Embryonic facial prominence (tissue), 1 donor: ENCODE measurements at regions not wholly inside any gene's neighbourhood (a gene's known extent, or its start where the extent isn't known, plus 50 kb on each side); places are given as distances from the start of the nearest gene placed in this dataset.
"Not testable (repeated sequence)": the region's sequence is repeated elsewhere in the genome, so short reads cannot be mapped to it uniquely, and the experiment has no call there.

Experiments
- DNase-seq: peaks from one replicate; pipeline ENCODE4 v3.0.0-alpha.2; 2016; ENCODE audit errors: extremely low spot score

DNA sequence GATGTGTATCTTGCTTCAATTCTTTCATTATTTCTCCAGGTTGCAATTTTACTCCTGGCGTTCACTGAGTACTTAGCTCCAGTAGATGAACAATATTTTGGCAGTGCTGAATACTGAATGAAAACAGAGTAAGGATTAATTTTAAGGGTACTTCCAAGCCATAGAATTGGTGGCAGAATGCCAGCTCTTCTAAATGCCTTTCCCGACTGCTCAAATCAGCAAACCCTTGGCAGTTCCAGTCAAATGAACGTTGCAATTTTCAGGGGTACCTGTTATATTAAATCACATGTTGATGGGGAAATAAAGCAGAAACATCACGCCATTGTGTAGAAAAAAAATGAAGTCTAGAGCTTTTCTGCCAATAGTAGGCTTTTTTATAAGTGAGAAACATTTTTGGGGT is 282.4 kb upstream of the RPS23 start:
- DNase-seq = peak; percentile 56

DNA sequence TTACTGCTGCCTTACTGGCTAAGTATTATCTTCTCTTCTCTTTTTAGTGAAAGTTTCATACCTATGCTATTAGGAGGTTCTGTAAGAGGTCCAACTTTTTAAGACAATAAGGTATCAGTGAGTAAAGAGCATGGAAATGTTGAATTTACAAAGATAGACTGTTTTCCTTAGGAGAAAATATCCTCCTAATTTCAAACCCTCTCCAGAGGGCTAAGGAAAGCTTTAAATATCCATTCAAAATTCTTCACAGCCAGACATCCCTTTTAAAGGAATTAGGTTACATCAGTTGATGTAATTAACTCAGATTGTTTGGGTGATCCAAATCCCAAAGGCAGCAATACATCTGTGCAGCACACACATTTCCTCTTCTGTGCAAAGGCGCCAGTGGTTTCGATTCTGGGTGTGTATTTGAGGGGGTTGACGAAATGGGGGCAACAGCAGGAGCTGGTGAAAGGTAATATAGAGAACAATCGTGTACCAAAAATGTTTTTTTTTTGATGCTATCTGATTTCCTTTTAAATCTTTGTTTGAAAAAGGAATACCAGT is 273.8 kb upstream of the RPS23 start:
- DNase-seq = no peak

DNA sequence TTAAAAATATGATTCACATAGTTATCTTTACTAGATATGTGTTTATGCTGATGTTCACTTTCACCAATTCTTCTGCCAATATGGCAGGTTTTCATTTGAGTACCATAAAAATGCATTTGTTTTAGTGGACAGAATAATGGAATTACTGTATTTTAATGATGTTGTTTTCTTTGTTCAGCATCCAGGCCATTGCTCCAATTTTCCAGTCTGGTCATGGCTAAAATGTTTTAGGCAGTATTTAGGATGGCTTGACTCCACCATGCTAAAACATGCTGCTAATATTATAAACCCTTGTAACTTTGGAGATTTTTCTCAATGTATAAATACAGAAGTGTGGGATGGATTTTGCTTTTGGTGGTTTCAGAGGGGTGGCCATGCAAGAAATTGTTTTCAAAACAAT is 273.0 kb upstream of the RPS23 start:
- no peak for DNase-seq

DNA sequence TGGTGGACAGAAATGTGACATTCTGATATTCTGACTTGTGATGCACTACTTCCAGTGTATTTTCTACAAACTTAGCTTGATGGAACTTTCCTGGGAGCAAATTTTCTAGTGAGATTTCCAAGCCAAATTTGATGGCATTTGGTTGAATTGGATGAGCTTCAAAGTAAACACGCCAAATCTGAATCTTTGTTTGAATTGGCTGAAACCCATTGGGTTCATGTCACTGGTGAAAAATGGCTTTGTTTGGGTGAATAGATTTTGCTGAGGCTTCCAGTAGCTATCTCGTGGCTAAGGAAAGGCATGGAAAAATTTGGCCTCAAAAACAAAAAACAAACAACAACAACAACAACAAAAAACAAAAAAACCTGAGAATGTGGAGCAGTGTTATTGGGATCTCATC is 271.1 kb upstream of the RPS23 start:
- no peak for DNase-seq

DNA sequence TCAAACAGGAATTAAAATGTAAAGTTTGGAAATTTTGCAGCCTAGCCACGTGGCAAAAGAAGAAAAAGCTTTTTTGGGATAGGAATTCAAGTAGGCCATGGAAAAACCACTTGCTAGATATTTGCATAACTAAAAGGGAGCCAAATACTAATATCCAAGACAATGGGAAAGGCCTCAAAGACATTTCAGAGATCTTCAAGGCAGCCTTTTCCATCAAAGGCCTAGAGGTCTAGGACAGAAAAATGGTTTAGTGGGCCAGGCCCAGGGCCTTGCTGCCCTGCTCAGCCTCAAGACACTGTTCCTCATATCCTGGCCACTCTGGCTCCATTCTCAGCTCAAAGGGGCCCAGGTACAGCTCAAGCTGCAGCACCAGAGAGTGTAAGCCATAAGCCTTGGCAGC is 265.9 kb upstream of the RPS23 start:
- DNase-seq = no peak

DNA sequence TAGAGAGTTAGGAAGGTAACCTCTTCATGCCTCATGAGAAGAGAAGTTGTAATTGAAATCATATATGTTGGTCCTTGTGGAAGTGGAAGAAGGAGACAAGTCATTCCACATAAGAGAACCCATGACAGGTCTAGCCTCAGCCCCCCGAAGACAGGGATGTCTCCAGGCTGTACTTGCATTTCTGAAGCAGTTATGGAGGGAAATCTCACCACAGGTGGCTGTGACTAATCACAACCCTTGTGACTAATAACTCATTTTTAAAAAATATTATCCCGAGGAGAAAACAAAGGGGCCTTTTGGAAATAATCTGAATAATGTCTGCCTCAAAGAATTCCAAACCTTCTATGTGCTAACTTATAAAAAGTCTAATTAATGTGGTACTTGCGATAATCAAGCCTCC is 262.1 kb upstream of the RPS23 start:
- DNase-seq = no peak

DNA sequence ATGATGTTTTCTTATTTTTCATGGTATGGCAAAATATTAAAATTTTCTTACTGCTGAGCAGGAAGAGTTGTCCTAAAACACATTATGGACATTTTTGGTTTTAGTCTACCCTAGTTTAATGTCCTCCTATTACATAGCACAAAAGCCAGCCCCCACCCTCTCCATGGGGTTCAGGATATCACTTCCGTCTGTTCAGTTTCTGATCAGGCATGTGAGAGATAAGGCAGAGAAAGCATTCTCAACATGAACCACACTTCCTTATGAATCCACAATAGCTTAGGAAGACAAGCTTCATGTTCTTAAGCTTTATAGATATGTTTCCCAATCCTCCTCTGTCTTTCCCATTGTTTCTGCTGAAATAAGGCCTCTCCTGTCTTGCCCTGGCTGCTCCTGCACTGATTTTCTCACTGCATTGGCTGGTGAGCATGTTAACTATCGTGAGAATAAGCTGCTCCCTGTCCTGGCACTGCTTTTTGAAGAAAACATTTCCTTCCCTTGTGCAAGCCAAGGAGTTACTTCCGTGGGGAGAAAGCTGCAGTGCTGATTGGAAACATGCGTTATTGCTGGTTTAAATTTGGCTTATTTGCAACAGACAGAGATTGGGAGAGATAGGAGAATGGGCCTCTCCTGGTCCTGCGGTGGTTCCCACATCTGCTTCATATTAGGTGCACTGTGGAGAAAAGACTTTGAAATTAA is 260.3 kb upstream of the RPS23 start:
- DNase-seq = peak; percentile 58

DNA sequence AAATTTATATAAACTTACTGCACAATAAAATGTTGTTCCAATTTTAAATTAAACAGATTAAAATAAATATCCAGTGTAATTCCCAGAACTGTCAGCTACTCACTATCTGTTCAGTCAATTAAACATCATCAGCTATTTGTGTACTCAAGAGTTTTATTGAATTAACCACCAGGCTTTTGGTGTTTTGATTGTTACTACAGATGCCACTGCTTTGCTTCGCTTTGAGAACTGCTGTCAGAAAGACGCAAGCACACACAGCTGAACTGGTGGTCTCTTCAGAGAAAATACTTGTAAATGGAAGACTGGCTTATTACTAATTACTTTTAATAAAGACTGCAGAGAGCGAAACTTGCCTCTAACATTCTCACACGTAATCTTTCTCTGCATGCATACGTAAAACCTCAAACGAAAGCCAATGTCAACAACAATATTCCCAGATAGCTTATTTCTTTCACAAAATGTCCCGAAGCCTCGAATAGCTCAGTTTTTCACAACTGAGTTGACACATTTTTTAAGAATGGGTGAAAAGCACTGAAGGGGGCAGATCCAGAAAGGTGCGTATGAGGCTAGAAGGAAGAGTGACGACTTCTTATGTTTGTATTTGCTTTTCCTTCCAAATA is 259.6 kb upstream of the RPS23 start:
- no peak for DNase-seq

DNA sequence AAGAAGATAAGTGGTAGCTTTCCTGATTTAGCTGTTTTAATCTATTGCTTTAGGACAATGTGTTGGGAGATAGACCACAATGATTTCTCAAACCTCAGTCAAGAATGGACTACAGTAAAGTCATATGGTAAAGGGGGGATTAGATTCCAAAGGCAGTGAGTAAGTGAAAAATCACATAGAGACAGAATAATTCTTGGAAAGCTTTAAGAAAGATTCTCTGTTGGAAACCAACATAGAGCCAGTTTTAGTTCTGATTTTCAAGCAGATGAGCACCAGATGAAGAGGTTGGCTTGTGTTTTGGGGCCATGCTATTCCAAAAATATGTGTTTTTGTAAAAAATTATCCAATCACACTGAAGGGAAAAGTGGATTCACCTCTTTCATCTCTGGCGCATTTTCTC is 256.8 kb upstream of the RPS23 start:
- no peak for DNase-seq

DNA sequence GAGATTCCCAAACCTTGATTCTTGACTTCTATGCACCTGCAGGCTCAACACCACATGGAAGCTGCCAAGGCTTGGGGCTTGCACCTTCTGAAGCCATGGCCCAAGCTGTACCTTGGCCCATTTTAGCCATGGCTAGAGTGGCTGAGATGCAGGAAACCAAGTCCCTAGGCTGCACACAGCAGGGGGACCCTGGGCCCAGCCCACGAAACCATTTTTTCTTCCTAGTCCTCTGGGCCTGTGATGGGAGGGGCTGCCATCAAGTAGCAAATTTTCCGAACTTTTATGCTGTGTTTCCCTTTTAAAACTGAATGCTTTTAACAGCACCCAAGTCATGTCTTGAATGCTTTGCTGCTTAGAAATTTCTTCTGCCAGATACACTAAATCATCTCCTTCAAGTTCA is 253.9 kb upstream of the RPS23 start:
- DNase-seq = not testable (repeated sequence)

DNA sequence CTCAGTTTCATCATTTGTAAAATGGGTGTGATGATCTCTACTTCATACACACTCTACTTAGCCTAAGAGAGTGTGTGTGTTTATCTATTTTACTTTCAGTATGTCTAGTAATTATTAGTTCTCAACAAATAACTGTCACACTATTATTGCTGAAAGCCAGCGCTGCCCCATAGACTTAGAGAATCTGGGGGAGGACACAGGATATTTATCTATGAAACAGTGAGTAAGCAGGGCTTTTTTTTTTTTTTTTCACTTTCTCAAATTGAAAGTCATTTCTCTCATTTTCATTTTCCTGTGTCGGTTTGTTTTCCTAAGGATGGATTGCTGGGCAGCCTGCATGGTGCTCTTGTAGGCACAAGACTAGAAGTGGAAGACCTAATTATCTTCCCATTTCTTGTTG is 248.4 kb upstream of the RPS23 start:
- no peak for DNase-seq

DNA sequence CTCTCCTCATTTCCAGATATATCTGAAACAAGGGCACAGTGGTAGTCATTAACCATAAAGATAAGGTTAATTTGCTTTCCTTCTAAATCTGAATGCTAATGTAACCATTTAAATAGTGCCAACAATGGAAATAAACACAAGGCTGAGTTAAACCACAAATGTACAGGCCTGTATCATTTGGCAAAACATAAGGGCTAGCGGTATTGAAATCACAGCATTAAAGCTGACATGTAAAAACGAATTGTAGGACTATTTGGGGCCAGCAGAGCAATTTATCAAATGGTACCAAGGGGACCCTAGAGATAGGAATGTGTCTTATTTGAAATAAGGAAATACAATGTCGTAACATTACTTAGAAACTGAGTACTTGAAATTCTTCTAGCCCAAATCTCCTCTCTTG is 247.5 kb upstream of the RPS23 start:
- DNase-seq = no peak

DNA sequence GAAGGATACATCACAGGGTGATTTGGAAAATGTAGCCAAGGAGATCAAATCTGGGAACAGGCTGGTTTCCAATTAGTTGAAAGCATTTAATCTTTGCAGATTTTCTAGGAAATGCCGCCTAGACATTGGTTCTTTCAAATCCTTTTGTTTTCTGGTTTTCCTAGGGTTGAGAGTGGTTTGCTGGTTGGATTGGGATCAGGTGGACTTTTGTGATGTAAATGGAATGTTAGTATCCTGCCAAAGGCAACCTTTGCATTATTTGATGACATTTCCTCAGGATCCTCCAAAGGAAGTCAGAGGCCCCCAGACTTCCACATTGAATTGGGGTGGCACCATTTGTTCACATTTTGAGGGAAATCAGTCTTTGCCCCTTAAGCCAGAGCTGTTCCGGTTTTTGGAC is 245.5 kb upstream of the RPS23 start:
- DNase-seq = no peak

DNA sequence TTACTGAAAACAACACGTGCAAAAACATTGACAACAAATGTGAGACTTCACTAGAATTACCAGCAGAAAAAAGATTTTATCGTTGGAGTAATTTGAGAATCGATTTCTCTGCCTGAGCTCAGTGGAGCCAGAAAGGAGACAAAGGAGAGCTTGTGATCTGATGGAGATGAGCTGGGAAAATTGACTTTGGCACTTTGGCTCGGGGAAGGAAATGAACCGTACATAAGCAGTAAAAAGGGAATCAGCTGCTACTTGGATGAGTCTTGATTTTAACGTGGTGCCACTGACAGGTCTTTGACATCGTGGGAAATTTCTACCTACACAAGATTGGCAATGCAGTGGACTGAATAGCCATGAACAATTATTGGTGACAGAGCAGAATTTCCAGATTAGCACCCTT is 244.7 kb upstream of the RPS23 start:
- DNase-seq = no peak

DNA sequence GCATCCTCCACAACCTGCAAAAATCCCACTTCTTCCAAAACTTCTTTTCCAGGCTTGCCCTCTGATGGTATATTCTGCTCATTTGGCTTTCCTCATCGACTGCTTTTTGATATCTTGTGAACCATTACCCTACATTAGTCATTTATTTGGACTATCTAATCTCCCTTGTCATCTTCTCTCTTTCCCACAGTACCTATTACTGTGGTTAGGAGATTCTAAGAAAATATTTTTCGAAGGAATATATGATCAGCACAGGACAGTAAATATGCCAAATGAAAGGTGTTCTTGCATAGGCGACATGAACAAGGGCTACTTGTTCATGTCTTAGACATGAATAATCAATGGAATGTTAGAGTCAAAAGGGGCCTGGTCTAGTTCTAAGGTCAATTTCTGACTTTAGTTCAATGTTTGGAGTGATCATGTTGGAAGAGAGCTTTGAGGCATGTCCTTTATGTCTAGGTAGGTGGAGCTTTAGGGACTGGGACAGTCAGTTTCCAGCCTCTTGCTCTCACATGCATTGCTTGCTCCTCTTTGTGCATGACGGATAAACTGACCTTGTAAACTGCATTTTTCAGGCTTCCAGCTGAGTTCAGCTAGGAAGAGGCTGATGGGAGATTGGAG is 243.4 kb upstream of the RPS23 start:
- no peak for DNase-seq

DNA sequence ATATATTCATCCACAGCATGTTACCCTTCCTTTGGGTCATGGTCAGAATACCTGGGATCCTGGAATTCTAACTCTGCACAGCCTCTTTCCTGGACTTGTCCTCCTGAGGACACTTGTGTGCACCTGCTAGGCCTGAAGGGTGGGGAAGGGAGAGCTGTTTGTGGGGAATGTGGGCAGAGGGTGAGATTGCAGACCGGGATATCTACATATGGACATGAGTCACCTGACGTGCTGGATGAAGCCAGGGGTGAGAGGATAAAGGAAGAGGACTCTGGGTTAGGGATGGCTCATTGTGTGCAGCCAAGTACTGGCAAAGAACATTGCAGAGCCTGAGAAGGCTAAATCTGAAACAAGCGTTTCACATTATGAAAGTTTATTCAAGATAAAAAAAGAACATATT is 241.4 kb upstream of the RPS23 start:
- no peak for DNase-seq

DNA sequence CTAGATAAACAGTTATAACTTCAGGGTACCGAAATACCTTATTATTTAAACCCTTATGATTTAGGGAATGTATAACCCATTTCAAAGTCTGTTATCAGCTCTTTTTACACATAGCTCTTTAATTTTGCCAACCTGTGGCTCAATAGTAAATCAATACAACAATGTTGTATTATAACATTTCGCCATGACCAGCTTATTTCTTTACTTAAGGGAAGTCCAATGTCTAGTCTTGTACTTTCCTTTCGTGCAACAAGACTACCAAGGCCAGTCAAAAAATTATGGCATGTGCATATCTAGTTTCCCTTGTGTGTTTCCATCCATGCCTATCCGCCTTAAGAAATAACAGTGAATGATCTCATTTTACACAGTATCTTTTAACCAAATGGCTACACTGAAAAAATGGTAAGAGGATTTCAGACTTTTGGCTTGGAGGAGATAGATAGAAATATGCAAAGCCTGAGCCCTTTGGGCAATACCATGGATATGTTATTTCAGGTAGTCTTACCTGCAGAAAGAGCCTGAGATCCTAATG is 239.5 kb upstream of the RPS23 start:
- DNase-seq = no peak

DNA sequence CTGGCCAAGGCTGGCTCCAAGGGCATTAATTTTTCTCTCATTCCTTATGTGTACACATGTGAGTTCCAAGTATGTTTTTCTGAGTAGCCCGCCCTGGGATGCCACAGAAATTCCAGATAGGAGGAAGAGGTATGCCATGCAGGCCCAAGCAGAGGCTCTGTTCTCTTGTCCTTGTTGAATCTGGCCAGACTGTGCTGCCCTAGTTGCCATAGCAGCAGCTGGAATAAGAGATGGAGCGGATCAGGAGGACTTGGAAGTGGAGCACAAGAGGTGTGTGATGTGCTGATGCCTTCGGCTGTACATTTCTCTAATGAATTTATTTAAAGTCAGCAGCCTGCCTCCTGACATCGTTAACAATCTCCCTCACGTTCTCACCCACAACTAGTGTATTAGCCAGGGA is 235.6 kb upstream of the RPS23 start:
- no peak for DNase-seq

DNA sequence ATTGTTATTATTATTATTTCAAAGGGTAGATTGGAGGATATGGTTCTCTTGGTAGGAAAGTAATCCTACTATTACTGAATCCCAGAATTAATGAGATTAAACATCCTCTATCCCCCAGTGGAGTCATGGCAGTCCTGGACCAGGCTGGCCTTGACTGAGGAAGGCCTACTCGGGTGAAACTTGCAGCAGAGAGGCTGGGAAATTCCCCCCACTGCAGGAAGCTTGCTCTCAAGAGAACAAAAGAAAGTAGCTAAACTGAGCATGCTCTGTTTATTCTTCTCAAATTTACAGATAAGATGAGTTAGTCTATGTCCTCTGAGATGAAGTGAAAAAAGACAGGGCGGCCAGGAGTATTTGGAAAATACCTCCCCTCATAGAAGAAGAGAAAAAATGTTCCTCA is 233.9 kb upstream of the RPS23 start:
- no peak for DNase-seq

DNA sequence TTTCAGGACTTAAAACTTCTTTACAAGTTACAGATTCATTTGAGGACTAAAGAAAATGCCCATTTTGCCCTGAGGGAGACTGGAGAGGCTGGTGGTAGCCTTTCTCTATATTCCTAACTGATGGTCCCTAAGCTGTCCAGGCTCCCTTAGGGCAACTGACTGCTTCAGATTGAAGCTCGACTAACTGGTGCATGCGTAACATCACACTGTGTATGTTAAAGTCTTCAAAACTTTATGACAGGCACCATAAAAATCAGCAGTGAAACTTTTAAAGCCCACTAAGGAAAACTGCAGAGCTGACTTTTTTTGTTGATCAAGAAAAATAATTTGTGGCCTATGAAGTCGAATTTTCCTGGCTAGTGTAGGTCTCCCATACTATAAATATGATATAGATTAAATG is 233.0 kb upstream of the RPS23 start:
- DNase-seq = no peak

DNA sequence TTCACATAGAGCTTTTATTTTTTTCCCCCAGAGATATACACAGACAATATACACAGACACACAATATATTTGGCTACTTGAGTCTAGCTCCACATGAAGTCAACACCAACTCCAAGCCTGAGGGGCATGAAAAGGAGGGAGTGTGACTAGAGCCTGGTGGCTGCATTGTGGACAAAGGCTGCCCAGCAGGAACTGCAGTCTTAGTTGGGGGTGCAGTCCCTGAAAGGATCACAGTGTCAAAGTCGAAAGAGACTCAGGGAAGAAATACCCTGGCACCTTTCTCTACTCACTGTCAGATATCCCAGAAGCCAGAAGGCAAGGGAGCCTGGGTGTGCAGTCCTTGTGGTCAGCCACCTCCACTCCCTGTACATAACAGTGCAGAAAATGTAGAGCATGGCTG is 231.6 kb upstream of the RPS23 start:
- DNase-seq = no peak

DNA sequence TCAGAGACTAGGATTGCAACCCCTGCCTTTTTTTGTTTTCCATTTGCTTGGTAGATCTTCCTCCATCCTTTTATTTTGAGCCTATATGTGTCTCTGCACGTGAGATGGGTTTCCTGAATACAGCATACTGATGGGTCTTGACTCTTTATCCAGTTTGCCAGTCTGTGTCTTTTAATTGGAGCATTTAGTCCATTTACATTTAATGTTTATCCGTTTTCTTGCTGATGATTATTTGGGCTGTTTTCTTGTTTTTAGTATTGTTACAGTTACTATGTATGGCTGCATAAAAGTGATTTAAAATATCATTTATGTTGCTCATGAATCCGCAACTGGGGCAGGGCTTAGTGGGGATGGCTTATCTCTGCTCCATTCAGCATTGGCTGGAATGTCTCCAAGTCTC is 228.2 kb upstream of the RPS23 start:
- DNase-seq = not testable (repeated sequence)

DNA sequence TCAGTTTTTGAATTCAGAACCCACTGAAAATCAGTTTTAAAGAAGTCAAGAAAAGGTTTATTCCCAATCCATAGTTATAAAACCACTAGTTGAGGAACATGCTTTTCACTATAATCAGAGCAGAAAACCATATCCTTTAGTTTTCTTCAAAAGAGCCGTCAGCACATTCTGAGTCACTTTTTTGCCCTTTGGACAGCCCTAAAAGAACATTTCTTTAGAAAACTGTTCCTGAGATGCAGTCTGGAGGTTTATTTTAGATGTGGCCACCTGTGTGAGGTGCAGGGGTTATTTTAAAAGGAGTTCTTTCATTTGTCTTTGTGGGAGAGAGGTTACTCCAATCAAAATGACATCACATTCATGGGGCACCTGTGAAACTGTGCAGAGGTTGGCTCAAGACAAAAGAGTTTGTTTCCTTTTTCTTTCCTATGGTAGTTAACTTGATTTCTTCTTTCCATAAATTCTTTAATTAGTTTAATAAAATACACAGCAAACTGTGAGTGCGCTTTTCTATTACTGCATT is 221.6 kb upstream of the RPS23 start:
- no peak for DNase-seq
